Endodermal cell (in vitro differentiated cells): ENCODE measurements at regions not wholly inside any gene's neighbourhood (a gene's known extent, or its start where the extent isn't known, plus 50 kb on each side); places are given as distances from the start of the nearest gene placed in this dataset.

Experiments used
- DNase-seq: peaks from one replicate; pipeline ENCODE4 v3.0.0-alpha.2; 2017
- H3K27ac ChIP-seq: 2 replicates; pipeline ENCODE4 v1.5.1; 2013; ENCODE audit warnings: mild to moderate bottlenecking, low read depth, low read length, moderate library complexity
- H3K27me3 ChIP-seq: 2 replicates; pipeline ENCODE4 v1.6.1; 2013; ENCODE audit warnings: mild to moderate bottlenecking, low read length, moderate library complexity; ENCODE audit not compliant: insufficient read depth, control insufficient read depth, poor library complexity, severe bottlenecking
- H3K36me3 ChIP-seq: 2 replicates; pipeline ENCODE4 v1.7.0; 2013; ENCODE audit warnings: mild to moderate bottlenecking, low read length, moderate library complexity; ENCODE audit not compliant: control insufficient read depth, insufficient read depth
- H3K4me1 ChIP-seq: one replicate; pipeline ENCODE4 v1.7.0; 2013; ENCODE audit warnings: low read length; ENCODE audit not compliant: control insufficient read depth, insufficient read depth
- H3K4me3 ChIP-seq: 2 replicates; pipeline ENCODE4 v1.5.1; 2013; ENCODE audit warnings: mild to moderate bottlenecking, low read length, moderate library complexity
- H3K9ac ChIP-seq: 2 replicates; pipeline ENCODE4 v1.6.1; 2013; ENCODE audit warnings: mild to moderate bottlenecking, low read length, moderate library complexity; ENCODE audit not compliant: poor library complexity, severe bottlenecking; ENCODE audit errors: extremely low read depth
- H3K9me3 ChIP-seq: 2 replicates; pipeline ENCODE4 v1.6.1; 2013; ENCODE audit warnings: mild to moderate bottlenecking, low read length, moderate library complexity; ENCODE audit not compliant: control insufficient read depth
- H3K27ac Mint-ChIP-seq: 2 replicates; pipeline ENCODE4 v1.8.0; 2020; ENCODE audit warnings: mixed read lengths
- H3K27me3 Mint-ChIP-seq: 2 replicates; pipeline ENCODE4 v1.8.0; 2021; ENCODE audit warnings: mild to moderate bottlenecking, mixed read lengths; ENCODE audit not compliant: insufficient read depth
- H3K36me3 Mint-ChIP-seq: 2 replicates; pipeline ENCODE4 v1.8.0; 2020; ENCODE audit warnings: low read depth, mixed read lengths
- H3K4me1 Mint-ChIP-seq: 2 replicates; pipeline ENCODE4 v1.8.0; 2020; ENCODE audit warnings: mixed read lengths
- H3K4me3 Mint-ChIP-seq: 2 replicates; pipeline ENCODE4 v1.8.0; 2020; ENCODE audit warnings: mild to moderate bottlenecking, moderate library complexity, mixed read lengths
- H3K9me3 Mint-ChIP-seq: 2 replicates; pipeline ENCODE4 v1.8.0; 2020; ENCODE audit warnings: mild to moderate bottlenecking, mixed read lengths
- CTCF ChIP-seq: fragments of 200-600 bp; sonication (generic); conservative IDR thresholded peaks from 2 replicates; pipeline ENCODE4 v1.5.0; 2021; ENCODE audit warnings: antibody characterized with exemption, mild to moderate bottlenecking
- WGBS, 2 experiments: methylation state at CpG; one replicate each; pipeline versions ENCODE4 v1.1.5 to v1.1.7; 2013; ENCODE audit warnings: missing lambda C conversion rate in 2 of 2, mixed read lengths in 1 of 2; ENCODE audit not compliant: insufficient coverage in 1 of 2, insufficient read length in 1 of 2; 5-methylcytosine and 5-hydroxymethylcytosine counted together

- TF ChIP-seq CTCF = no peak
- no peak overlapping the region for H3K4me3 Mint-ChIP-seq
- Histone ChIP-seq H3K27ac (no peak overlapping the region), H3K9me3 (peaks cover 87% of the 10 kb centered on the region), H3K27me3 (no peaks in the 10 kb centered on the region), H3K9ac (no peak overlapping the region), H3K4me3 (no peak overlapping the region), H3K4me1 (no peaks in the 10 kb centered on the region), H3K36me3 (no peaks in the 10 kb centered on the region)
- no peak for DNase-seq
- H3K9me3 Mint-ChIP-seq = peaks cover 15% of the 10 kb centered on the region
- WGBS, 2 experiments = 88% methylated on average over 1 of the region's 1 CpG; no CpG with 5 or more reads in 1 of the 2 experiments
- no peaks in the 10 kb centered on the region for H3K36me3 Mint-ChIP-seq
- H3K4me1 Mint-ChIP-seq = no peaks in the 10 kb centered on the region
- no peak overlapping the region for H3K27ac Mint-ChIP-seq
- peaks cover 2% of the 10 kb centered on the region for H3K27me3 Mint-ChIP-seq
Measured at GRCh38 chr18:71754246-71754645, 789.9 kb downstream of the CBLN2 start.

- Histone ChIP-seq H3K4me3 (no peak overlapping the region), H3K9ac (no peak overlapping the region), H3K27ac (no peak overlapping the region), H3K27me3 (no peaks in the 10 kb centered on the region), H3K9me3 (peaks cover 60% of the 10 kb centered on the region), H3K4me1 (no peaks in the 10 kb centered on the region), H3K36me3 (no peaks in the 10 kb centered on the region)
- H3K36me3 Mint-ChIP-seq = no peaks in the 10 kb centered on the region
- no peak for TF ChIP-seq CTCF
- H3K4me1 Mint-ChIP-seq = peaks cover 2% of the 10 kb centered on the region
- no peak overlapping the region for H3K27ac Mint-ChIP-seq
- WGBS, 2 experiments = no CpG with 5 or more reads among the region's 4 CpGs
- H3K9me3 Mint-ChIP-seq = peaks cover 23% of the 10 kb centered on the region
- no peaks in the 10 kb centered on the region for H3K27me3 Mint-ChIP-seq
- no peak overlapping the region for H3K4me3 Mint-ChIP-seq
- DNase-seq = no peak
Measured at GRCh38 chr18:71743634-71744033, 800.5 kb downstream of the CBLN2 start.

GRCh38 chr18:71729611-71730010 is 814.5 kb downstream of the CBLN2 start:
- Mint-ChIP-seq H3K9me3 (peaks cover 2% of the 10 kb centered on the region), H3K36me3 (no peaks in the 10 kb centered on the region), H3K4me3 (no peak overlapping the region), H3K27ac (no peak overlapping the region), H3K27me3 (peaks cover 2% of the 10 kb centered on the region), H3K4me1 (no peaks in the 10 kb centered on the region)
- DNase-seq = no peak
- 85 to 100% methylated on average over 1 to 2 of the region's 2 CpGs for WGBS, 2 experiments
- Histone ChIP-seq H3K4me1 (no peaks in the 10 kb centered on the region), H3K9me3 (peaks cover 69% of the 10 kb centered on the region), H3K27ac (no peak overlapping the region), H3K27me3 (no peaks in the 10 kb centered on the region), H3K4me3 (no peak overlapping the region), H3K9ac (no peak overlapping the region), H3K36me3 (no peaks in the 10 kb centered on the region)
- no peak for TF ChIP-seq CTCF
